ENCODE measurements at regions not wholly inside any gene's neighbourhood (a gene's known extent, or its start where the extent isn't known, plus 50 kb on each side); places are given as distances from the start of the nearest gene placed in this dataset.

- H3K9me3 ChIP-seq (ENCODE audit: control insufficient read depth in 4 of 4, low read length in 3 of 4), result no peaks in the 10 kb centered on the region
- H3K27me3 ChIP-seq (ENCODE audit: control insufficient read depth in 4 of 4, insufficient read depth in 4 of 4, low read length in 3 of 4), result no peaks in the 10 kb centered on the region
- no peak for TF ChIP-seq HNF4G (IDR thresholded peaks at IDR 0.05)
- no peak for TF ChIP-seq GABPA (IDR thresholded peaks at IDR 0.05 in 1 of 2, conservative IDR thresholded peaks at IDR 0.05 in 1 of 2)
- no peak for TF ChIP-seq HNF4A (conservative IDR thresholded peaks at IDR 0.05)
- no peak for TF ChIP-seq CTCF (IDR thresholded peaks at IDR 0.05; ENCODE audit: low read depth, low read length, missing input control)
- TF ChIP-seq NR2F2 (IDR thresholded peaks at IDR 0.05), result no peak
- no peak for TF ChIP-seq EGR1 (IDR thresholded peaks at IDR 0.05; ENCODE audit: low read depth in 2 of 2)
- TF ChIP-seq RAD21 (IDR thresholded peaks at IDR 0.05), result no peak
- TF ChIP-seq JUND (IDR thresholded peaks at IDR 0.05), result no peak
- TF ChIP-seq ATF3 (IDR thresholded peaks at IDR 0.05), result no peak
- no peak for TF ChIP-seq MAX (IDR thresholded peaks at IDR 0.05)
- no peak for TF ChIP-seq TAF1 (conservative IDR thresholded peaks at IDR 0.05)
- H3K36me3 ChIP-seq (ENCODE audit: control insufficient read depth in 4 of 4, insufficient read depth in 3 of 4, low read depth in 1 of 4, low read length in 3 of 4), result no peaks in the 10 kb centered on the region
- 32% methylated on average over 1 of the region's 1 CpG for WGBS
- no peak overlapping the region for H3K9ac ChIP-seq (ENCODE audit: low read depth in 1 of 2, low read length in 2 of 2)
- no peak for DNase-seq (ENCODE audit: low spot score)
- no peaks in the 10 kb centered on the region for H3K4me1 ChIP-seq (ENCODE audit: control insufficient read depth in 4 of 4, insufficient read depth in 4 of 4, low read length in 3 of 4)
- H3K27ac ChIP-seq (ENCODE audit: low read depth in 1 of 2, low read length in 2 of 2), result no peak overlapping the region
- no peak overlapping the region for H3K4me3 ChIP-seq (ENCODE audit: low read depth in 1 of 3, low read length in 3 of 3)
Measured at GRCh38 chr13:67518785-67519184, 288.6 kb upstream of the PCDH9 start.

GRCh38 chr13:67515895-67516294 is 285.8 kb upstream of the PCDH9 start:
- no peak overlapping the region for H3K27ac ChIP-seq (ENCODE audit: low read depth in 1 of 2, low read length in 2 of 2)
- no peaks in the 10 kb centered on the region for H3K27me3 ChIP-seq (ENCODE audit: control insufficient read depth in 4 of 4, insufficient read depth in 4 of 4, low read length in 3 of 4)
- no peak for TF ChIP-seq HNF4G (IDR thresholded peaks at IDR 0.05)
- TF ChIP-seq TAF1 (conservative IDR thresholded peaks at IDR 0.05), result no peak
- TF ChIP-seq RXRA (IDR thresholded peaks at IDR 0.05), result no peak
- no peak for TF ChIP-seq FOXA2 (IDR thresholded peaks at IDR 0.05)
- no peak for TF ChIP-seq EGR1 (IDR thresholded peaks at IDR 0.05; ENCODE audit: low read depth in 2 of 2)
- no peak for TF ChIP-seq RAD21 (IDR thresholded peaks at IDR 0.05)
- TF ChIP-seq FOXA1 (IDR thresholded peaks at IDR 0.05), result no peak
- TF ChIP-seq JUND (IDR thresholded peaks at IDR 0.05), result no peak
- TF ChIP-seq SP1 (IDR thresholded peaks at IDR 0.05), result no peak
- no peak for TF ChIP-seq GABPA (IDR thresholded peaks at IDR 0.05 in 1 of 2, conservative IDR thresholded peaks at IDR 0.05 in 1 of 2)
- TF ChIP-seq YY1 (IDR thresholded peaks at IDR 0.05), result no peak
- TF ChIP-seq MAX (IDR thresholded peaks at IDR 0.05), result no peak
- TF ChIP-seq HNF4A (conservative IDR thresholded peaks at IDR 0.05), result no peak
- no peak for TF ChIP-seq NR2F2 (IDR thresholded peaks at IDR 0.05)
- no peak for TF ChIP-seq ATF3 (IDR thresholded peaks at IDR 0.05)
- no peak for TF ChIP-seq CTCF (IDR thresholded peaks at IDR 0.05; ENCODE audit: low read depth, low read length, missing input control)
- TF ChIP-seq REST (IDR thresholded peaks at IDR 0.05), result no peak
- TF ChIP-seq ZBTB33 (IDR thresholded peaks at IDR 0.05), result no peak
- no peaks in the 10 kb centered on the region for H3K9me3 ChIP-seq (ENCODE audit: control insufficient read depth in 4 of 4, low read length in 3 of 4)
- H3K36me3 ChIP-seq (ENCODE audit: control insufficient read depth in 4 of 4, insufficient read depth in 3 of 4, low read depth in 1 of 4, low read length in 3 of 4), result no peaks in the 10 kb centered on the region
- H3K4me3 ChIP-seq (ENCODE audit: low read depth in 1 of 3, low read length in 3 of 3), result no peak overlapping the region
- no peak for DNase-seq (ENCODE audit: low spot score)
- WGBS, result 70% methylated on average over 1 of the region's 1 CpG
- H3K9ac ChIP-seq (ENCODE audit: low read depth in 1 of 2, low read length in 2 of 2), result no peak overlapping the region
- no peaks in the 10 kb centered on the region for H3K4me1 ChIP-seq (ENCODE audit: control insufficient read depth in 4 of 4, insufficient read depth in 4 of 4, low read length in 3 of 4)
